T-helper 2 cell (primary cell): ENCODE measurements at regions not wholly inside any gene's neighbourhood (a gene's known extent, or its start where the extent isn't known, plus 50 kb on each side); places are given as distances from the start of the nearest gene placed in this dataset.
"Not testable (repeated sequence)": the region's sequence is repeated elsewhere in the genome, so short reads cannot be mapped to it uniquely, and the experiment has no call there.

ENCODE experiments used
- DNase-seq, 5 experiments: peaks; one replicate each; pipeline versions ENCODE4 v3.0.0 to v3.0.0-alpha.2; 2012 to 2022

- no peak for DNase-seq
Observed at GRCh38 chr3:78434801-78435200, 1333.0 kb downstream of the ROBO1 start.

- DNase-seq: no peak
Observed at GRCh38 chr3:78455166-78455565, 1312.6 kb downstream of the ROBO1 start.

GRCh38 chr3:78455712-78456433 is 1311.9 kb downstream of the ROBO1 start:
- DNase-seq: no peak

- DNase-seq: no peak
Observed at GRCh38 chr3:78459796-78460195, 1308.0 kb downstream of the ROBO1 start.

- DNase-seq: no peak
Observed at GRCh38 chr3:78462021-78462420, 1305.8 kb downstream of the ROBO1 start.

- DNase-seq: no peak
Observed at GRCh38 chr3:78476076-78476475, 1291.7 kb downstream of the ROBO1 start.

GRCh38 chr3:78481050-78481449 is 1286.7 kb downstream of the ROBO1 start:
- DNase-seq: no peak

GRCh38 chr3:78483090-78483489 is 1284.7 kb downstream of the ROBO1 start:
- DNase-seq: no peak

GRCh38 chr3:78494851-78495250 is 1272.9 kb downstream of the ROBO1 start:
- DNase-seq: no peak

GRCh38 chr3:78495301-78495700 is 1272.5 kb downstream of the ROBO1 start:
- no peak for DNase-seq

- DNase-seq: no peak
Observed at GRCh38 chr3:78496501-78496900, 1271.3 kb downstream of the ROBO1 start.

- no peak for DNase-seq
Observed at GRCh38 chr3:78497021-78497420, 1270.8 kb downstream of the ROBO1 start.

- no peak for DNase-seq
Observed at GRCh38 chr3:78497767-78498166, 1270.0 kb downstream of the ROBO1 start.

- no peak for DNase-seq
Observed at GRCh38 chr3:78506061-78506460, 1261.7 kb downstream of the ROBO1 start.

GRCh38 chr3:78506581-78507195 is 1261.1 kb downstream of the ROBO1 start:
- no peak for DNase-seq

GRCh38 chr3:78507196-78507984 is 1260.4 kb downstream of the ROBO1 start:
- no peak for DNase-seq

GRCh38 chr3:78511840-78512239 is 1256.0 kb downstream of the ROBO1 start:
- DNase-seq: no peak

- not testable (repeated sequence) for DNase-seq
Observed at GRCh38 chr3:78512786-78513185, 1255.0 kb downstream of the ROBO1 start.

- DNase-seq: no peak
Observed at GRCh38 chr3:78516437-78516836, 1251.4 kb downstream of the ROBO1 start.

GRCh38 chr3:78516937-78517336 is 1250.9 kb downstream of the ROBO1 start:
- DNase-seq: no peak

GRCh38 chr3:78517965-78518364 is 1249.8 kb downstream of the ROBO1 start:
- no peak for DNase-seq

GRCh38 chr3:78519281-78519680 is 1248.5 kb downstream of the ROBO1 start:
- DNase-seq: no peak

GRCh38 chr3:78529601-78530000 is 1238.2 kb downstream of the ROBO1 start:
- DNase-seq: no peak

GRCh38 chr3:78540485-78540884 is 1227.3 kb downstream of the ROBO1 start:
- no peak for DNase-seq
